Right atrium auricular region (tissue), 2 donors: ENCODE measurements at regions not wholly inside any gene's neighbourhood (a gene's known extent, or its start where the extent isn't known, plus 50 kb on each side); places are given as distances from the start of the nearest gene placed in this dataset.

Experiments
- DNase-seq: peaks from one replicate; pipeline ENCODE4 v3.0.0-alpha.2; 2019; ENCODE audit warnings: low spot score
- H3K27ac ChIP-seq, 2 donors: fragments of 200-600 bp; sonication (generic); 1 replicate in 1 of 2; 2 replicates in 1 of 2; pipeline ENCODE4 v1.5.1; 2016 to 2019
- H3K27me3 ChIP-seq, 2 donors: fragments of 200-600 bp; sonication (generic); one replicate each; pipeline versions ENCODE4 v1.5.1 to v1.6.0; 2017 to 2019
- H3K36me3 ChIP-seq: fragments of 200-600 bp; sonication (generic); one replicate; pipeline ENCODE4 v1.5.1; 2016
- H3K4me1 ChIP-seq, 2 donors: fragments of 200-600 bp; sonication (generic); one replicate each; pipeline versions ENCODE4 v1.5.1 to v1.6.0; 2017 to 2019
- H3K4me3 ChIP-seq, 2 donors: fragments of 200-600 bp; sonication (generic); 1 replicate in 1 of 2; 2 replicates in 1 of 2; pipeline ENCODE4 v1.5.1; 2017 to 2019; ENCODE audit warnings: mild to moderate bottlenecking in 1 of 2, moderate library complexity in 1 of 2
- H3K9me3 ChIP-seq, 2 donors: fragments of 200-600 bp; sonication (generic); one replicate each; pipeline ENCODE4 v1.5.1; 2019
- TF ChIP-seq, protein P1 (sequence below), 2 donors: fragments of 200-600 bp; sonication (generic); IDR thresholded peaks; one replicate each; pipeline ENCODE4 v1.5.1; 2019; ENCODE audit warnings: antibody characterized with exemption in 2 of 2

DNA sequence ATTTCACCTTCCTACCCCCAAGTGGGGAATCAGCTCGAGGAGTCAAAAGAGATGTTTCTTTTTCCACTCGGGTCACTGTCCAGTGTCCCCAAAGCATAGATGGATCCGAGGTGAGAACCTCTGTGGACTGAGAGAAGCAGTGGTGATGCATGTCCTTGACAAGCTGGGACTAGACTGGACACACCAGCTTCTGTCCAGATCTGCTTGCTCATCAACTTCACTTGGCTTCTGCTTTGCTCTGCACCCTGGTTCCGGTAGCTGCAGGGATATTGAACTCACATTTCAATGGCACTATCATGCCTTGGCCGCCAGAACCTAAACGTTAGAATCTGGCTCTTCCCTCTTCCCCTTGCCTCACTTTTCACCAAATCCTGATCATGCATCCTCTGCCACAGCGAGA lies 50.3 kb upstream of the CXCL12 start:
- peaks cover 0 to 24% of the 10 kb centered on the region in 2 donors for H3K9me3 ChIP-seq
- no peaks in the 10 kb centered on the region for H3K27me3 ChIP-seq
- no peak for DNase-seq
- TF ChIP-seq, protein P1, sequence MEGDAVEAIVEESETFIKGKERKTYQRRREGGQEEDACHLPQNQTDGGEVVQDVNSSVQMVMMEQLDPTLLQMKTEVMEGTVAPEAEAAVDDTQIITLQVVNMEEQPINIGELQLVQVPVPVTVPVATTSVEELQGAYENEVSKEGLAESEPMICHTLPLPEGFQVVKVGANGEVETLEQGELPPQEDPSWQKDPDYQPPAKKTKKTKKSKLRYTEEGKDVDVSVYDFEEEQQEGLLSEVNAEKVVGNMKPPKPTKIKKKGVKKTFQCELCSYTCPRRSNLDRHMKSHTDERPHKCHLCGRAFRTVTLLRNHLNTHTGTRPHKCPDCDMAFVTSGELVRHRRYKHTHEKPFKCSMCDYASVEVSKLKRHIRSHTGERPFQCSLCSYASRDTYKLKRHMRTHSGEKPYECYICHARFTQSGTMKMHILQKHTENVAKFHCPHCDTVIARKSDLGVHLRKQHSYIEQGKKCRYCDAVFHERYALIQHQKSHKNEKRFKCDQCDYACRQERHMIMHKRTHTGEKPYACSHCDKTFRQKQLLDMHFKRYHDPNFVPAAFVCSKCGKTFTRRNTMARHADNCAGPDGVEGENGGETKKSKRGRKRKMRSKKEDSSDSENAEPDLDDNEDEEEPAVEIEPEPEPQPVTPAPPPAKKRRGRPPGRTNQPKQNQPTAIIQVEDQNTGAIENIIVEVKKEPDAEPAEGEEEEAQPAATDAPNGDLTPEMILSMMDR (IDR thresholded peaks at IDR 0.05), result no peak
- no peaks in the 10 kb centered on the region for H3K36me3 ChIP-seq
- no peaks in the 10 kb centered on the region for H3K4me1 ChIP-seq
- H3K4me3 ChIP-seq, result no peak overlapping the region
- H3K27ac ChIP-seq, result no peak overlapping the region

DNA sequence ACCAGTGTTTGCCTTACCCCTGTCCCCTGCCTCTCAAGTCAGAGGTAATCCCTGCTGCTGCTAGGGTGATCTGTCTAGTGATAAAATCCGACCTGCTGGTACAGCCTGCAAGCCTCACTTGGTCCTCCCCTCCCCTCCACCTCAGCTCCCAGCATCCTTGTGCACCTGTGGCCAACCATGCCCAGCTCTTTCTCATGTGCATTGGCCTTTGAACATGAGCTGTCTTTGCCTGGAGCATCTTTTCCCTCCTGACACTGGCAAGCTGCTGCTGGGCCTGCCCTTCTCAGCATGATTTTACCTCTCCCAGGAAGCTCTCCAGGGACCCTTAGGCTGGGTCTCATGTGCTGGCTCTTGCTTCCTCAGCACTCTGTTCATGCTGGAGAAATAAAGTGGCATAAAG lies 51.3 kb upstream of the CXCL12 start:
- no peaks in the 10 kb centered on the region for H3K4me1 ChIP-seq
- DNase-seq, result no peak
- peaks cover 0 to 24% of the 10 kb centered on the region in 2 donors for H3K9me3 ChIP-seq
- TF ChIP-seq, protein P1 (IDR thresholded peaks at IDR 0.05), result no peak
- no peaks in the 10 kb centered on the region for H3K27me3 ChIP-seq
- no peaks in the 10 kb centered on the region for H3K36me3 ChIP-seq
- no peak overlapping the region for H3K4me3 ChIP-seq
- H3K27ac ChIP-seq, result no peak overlapping the region

DNA sequence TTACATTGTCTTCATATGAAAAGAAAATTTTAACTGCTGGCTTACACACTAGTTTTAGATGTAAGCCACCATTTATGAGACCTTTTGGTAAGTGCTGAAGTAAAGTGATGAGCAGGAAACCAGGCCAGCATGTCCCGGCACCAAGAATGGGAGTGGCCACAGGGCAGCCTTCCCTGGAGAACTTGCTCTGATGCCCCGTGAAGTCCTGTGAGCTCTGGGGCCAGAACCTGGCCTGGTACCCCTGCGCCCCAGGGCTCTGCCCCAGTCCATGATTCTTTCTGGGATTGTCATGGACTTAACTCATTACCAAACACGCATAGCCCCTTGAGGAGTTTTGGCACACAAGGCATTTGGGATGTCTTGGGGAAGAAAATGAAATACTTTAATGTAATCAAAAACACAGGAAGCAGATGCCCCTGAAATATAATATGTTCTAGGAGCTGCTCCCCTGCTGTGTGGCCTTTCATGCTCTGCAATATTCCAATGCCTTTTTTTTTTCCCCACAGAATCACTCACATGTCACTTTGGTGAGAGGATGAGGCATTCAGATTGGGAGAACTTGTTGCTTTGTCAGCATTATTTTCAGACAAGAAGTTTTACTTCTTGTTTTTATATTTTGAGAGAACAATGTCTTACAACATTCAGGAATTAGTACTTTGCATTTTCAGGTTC lies 53.1 kb upstream of the CXCL12 start:
- H3K27ac ChIP-seq, result no peak overlapping the region
- no peaks in the 10 kb centered on the region for H3K36me3 ChIP-seq
- TF ChIP-seq, protein P1 (IDR thresholded peaks at IDR 0.05), result no peak
- no peaks in the 10 kb centered on the region for H3K27me3 ChIP-seq
- no peak overlapping the region for H3K4me3 ChIP-seq
- no peaks in the 10 kb centered on the region for H3K4me1 ChIP-seq
- peaks cover 0 to 15% of the 10 kb centered on the region in 2 donors for H3K9me3 ChIP-seq
- peak; percentile 54 for DNase-seq

DNA sequence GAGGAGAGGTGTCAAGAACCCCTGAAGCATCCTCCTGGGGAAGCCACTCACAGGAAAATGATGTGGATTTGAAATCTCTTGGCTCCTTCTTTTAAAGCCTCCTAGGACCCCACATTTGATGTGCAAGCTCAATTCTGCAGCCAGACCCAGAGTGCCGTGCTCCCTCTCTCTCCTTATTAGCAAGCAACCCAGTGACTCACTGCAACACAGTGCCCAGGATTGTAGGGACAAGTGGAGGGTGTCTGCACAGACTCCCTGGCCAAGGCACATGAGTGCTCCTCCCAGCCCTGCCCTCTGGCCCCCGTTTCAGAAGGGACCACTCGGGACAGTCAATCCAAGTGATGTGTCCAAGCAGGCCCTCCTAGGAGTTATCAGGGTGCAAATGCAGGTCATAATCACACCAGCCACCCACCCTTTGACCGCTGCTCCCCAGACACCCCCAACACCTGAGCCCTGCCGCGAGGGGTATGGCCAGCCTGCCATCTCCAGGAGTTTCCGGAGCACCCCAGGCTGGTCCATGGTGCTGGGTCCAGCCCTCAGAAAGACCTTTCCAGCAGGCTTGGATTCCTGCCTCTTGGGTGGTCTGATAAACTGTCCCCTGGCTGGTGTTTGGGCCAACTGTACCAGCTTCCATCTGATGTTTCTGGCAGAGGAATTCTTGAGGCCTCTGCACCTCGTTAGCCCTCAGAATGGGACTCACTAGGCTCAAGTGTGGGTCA lies 54.5 kb upstream of the CXCL12 start:
- Histone ChIP-seq H3K27ac (no peak overlapping the region), H3K4me1 (no peaks in the 10 kb centered on the region), H3K4me3 (no peak overlapping the region), H3K27me3 (no peaks in the 10 kb centered on the region), H3K36me3 (no peaks in the 10 kb centered on the region), H3K9me3 (peaks cover 0 to under 1% of the 10 kb centered on the region in 2 donors)
- peak; percentile 51 for DNase-seq
- TF ChIP-seq, protein P1 (IDR thresholded peaks at IDR 0.05), result no peak

DNA sequence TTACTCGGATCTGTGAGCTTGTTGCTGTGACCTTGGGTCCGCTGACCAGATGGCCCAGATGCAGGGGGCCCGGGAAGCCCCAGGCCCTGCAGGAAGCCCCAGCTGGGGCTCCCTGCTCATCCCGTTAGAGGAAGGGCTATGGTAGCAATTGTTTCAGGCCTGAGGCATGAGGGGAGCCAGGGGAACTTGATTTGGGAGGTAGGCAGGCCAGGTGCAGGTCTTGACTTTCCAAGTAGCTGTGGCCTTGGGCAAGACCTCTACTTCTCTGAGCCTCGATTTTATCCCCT lies 55.0 kb upstream of the CXCL12 start:
- H3K4me1 ChIP-seq, result no peaks in the 10 kb centered on the region
- TF ChIP-seq, protein P1 (IDR thresholded peaks at IDR 0.05), result no peak
- H3K4me3 ChIP-seq, result no peak overlapping the region
- H3K27me3 ChIP-seq, result no peaks in the 10 kb centered on the region
- H3K36me3 ChIP-seq, result no peaks in the 10 kb centered on the region
- H3K27ac ChIP-seq, result no peak overlapping the region
- DNase-seq, result no peak
- peaks cover 0 to 4% of the 10 kb centered on the region in 2 donors for H3K9me3 ChIP-seq
